H1 (cell line): ENCODE measurements at regions not wholly inside any gene's neighbourhood (a gene's known extent, or its start where the extent isn't known, plus 50 kb on each side); places are given as distances from the start of the nearest gene placed in this dataset.

Source experiments
- CTCF ChIA-PET: fragments of 300-600 bp; sonication (Branson Sonifier 250); formaldehyde crosslinking; loops from one replicate; lab custom pipeline; 2021; ENCODE audit not compliant: partially characterized antibody; lab: Charles Lee
- POLR2A ChIA-PET: fragments of 300-600 bp; sonication (Branson Sonifier 250); formaldehyde crosslinking; loops from one replicate; lab custom pipeline; 2021; ENCODE audit warnings: inconsistent platforms; ENCODE audit not compliant: partially characterized antibody; lab: Charles Lee
- DNase-seq, 2 experiments: peaks; one replicate each; pipeline versions ENCODE4 v3.0.0 to v3.0.0-alpha.2; 2010 to 2022; ENCODE audit warnings: low spot score in 2 of 2, low read depth in 1 of 2, mixed read lengths in 1 of 2
- FAIRE-seq: peaks from 2 replicates; lab custom pipeline; 2011; peaks lifted over from hg19 to GRCh38; lab: Jason Lieb, UNC
- H2AFZ ChIP-seq: 2 replicates; pipeline ENCODE4 v1.8.1; 2012; ENCODE audit warnings: low read length, inconsistent platforms
- H2AK5ac ChIP-seq: 2 replicates; pipeline ENCODE4 v1.6.1; 2013; ENCODE audit warnings: low read depth, low read length
- H2BK120ac ChIP-seq: replicated peaks from 2 replicates; pipeline ENCODE3; 2013; ENCODE audit warnings: low read depth, low read length, inconsistent platforms
- H2BK12ac ChIP-seq: 2 replicates; pipeline ENCODE4 v1.6.1; 2013; ENCODE audit warnings: low read depth, low read length
- H2BK15ac ChIP-seq: 2 replicates; pipeline ENCODE4 v1.6.1; 2013; ENCODE audit warnings: low read length
- H2BK20ac ChIP-seq: 2 replicates; pipeline ENCODE4 v1.6.1; 2013; ENCODE audit warnings: low read length
- H2BK5ac ChIP-seq: 2 replicates; pipeline ENCODE4 v1.6.1; 2013; ENCODE audit warnings: low read depth, low read length
- H3K14ac ChIP-seq: 2 replicates; pipeline ENCODE4 v1.6.1; 2013; ENCODE audit warnings: inconsistent platforms; ENCODE audit not compliant: insufficient read length
- H3K18ac ChIP-seq: 2 replicates; pipeline ENCODE4 v1.6.1; 2013; ENCODE audit warnings: low read length; ENCODE audit errors: extremely low read depth
- H3K23ac ChIP-seq: 2 replicates; pipeline ENCODE4 v1.6.1; 2013; ENCODE audit warnings: inconsistent platforms; ENCODE audit not compliant: insufficient read length
- H3K23me2 ChIP-seq: 2 replicates; pipeline ENCODE4 v1.6.1; 2013; ENCODE audit warnings: low read depth, low read length
- H3K27ac ChIP-seq: 2 replicates; pipeline ENCODE4 v1.6.1; 2011; ENCODE audit warnings: low read depth, low read length, inconsistent platforms
- H3K27me3 ChIP-seq, 4 experiments: replicated peaks in 1 of 4; 1 replicate in 1 of 4; 2 replicates in 3 of 4; pipeline versions ENCODE4 v1.6.1 to v1.8.1; 2011 to 2013; ENCODE audit warnings: low read length in 3 of 4, mild to moderate bottlenecking in 3 of 4, inconsistent platforms in 2 of 4, mixed read lengths in 2 of 4, moderate library complexity in 1 of 4; ENCODE audit not compliant: control insufficient read depth in 3 of 4, insufficient read depth in 3 of 4; ENCODE audit errors: extremely low read depth in 1 of 4
- H3K36me3 ChIP-seq, 4 experiments: 2 replicates each; pipeline versions ENCODE4 v1.6.1 to v1.8.1; 2011 to 2013; ENCODE audit warnings: mild to moderate bottlenecking in 4 of 4, low read length in 3 of 4, moderate library complexity in 2 of 4, control low read depth in 1 of 4, inconsistent platforms in 1 of 4; ENCODE audit not compliant: insufficient read depth in 4 of 4, control insufficient read depth in 2 of 4
- H3K4ac ChIP-seq: replicated peaks from 2 replicates; pipeline ENCODE3; 2013; ENCODE audit warnings: low read length, low read depth, mixed read lengths, inconsistent platforms; ENCODE audit not compliant: insufficient read length
- H3K4me1 ChIP-seq, 4 experiments: replicated peaks in 1 of 4; 1 replicate in 1 of 4; 2 replicates in 3 of 4; pipeline versions ENCODE4 v1.6.1 to v1.8.1; 2011 to 2013; ENCODE audit warnings: low read length in 3 of 4, inconsistent platforms in 2 of 4, mixed read lengths in 1 of 4; ENCODE audit not compliant: insufficient read depth in 4 of 4, control insufficient read depth in 3 of 4
- H3K4me2 ChIP-seq, 2 experiments: 2 replicates each; pipeline versions ENCODE4 v1.6.1 to v1.8.1; 2011 to 2013; ENCODE audit warnings: low read depth in 2 of 2, low read length in 2 of 2, control low read depth in 1 of 2, inconsistent platforms in 1 of 2, mild to moderate bottlenecking in 1 of 2; ENCODE audit not compliant: insufficient read depth in 1 of 2
- H3K4me3 ChIP-seq, 4 experiments: fragments of 200-600, 300-600 bp in 1 of 4; sonication (generic), shearing (Covaris generic), sonication (Bioruptor Twin) in 1 of 4; 2 replicates each; pipeline versions ENCODE4 v1.5.1 to v1.8.1; 2011 to 2016; ENCODE audit warnings: low read length in 4 of 4, low read depth in 3 of 4, control low read depth in 2 of 4, inconsistent platforms in 2 of 4, mild to moderate bottlenecking in 2 of 4, mixed read lengths in 1 of 4, moderate library complexity in 1 of 4; ENCODE audit not compliant: insufficient read depth in 2 of 4; ENCODE audit errors: extremely low read depth in 1 of 4
- H3K56ac ChIP-seq: replicated peaks from 2 replicates; pipeline ENCODE3; 2013; ENCODE audit warnings: low read depth, mild to moderate bottlenecking, mixed read lengths, low read length, inconsistent platforms; ENCODE audit not compliant: insufficient read length
- H3K79me1 ChIP-seq: 2 replicates; pipeline ENCODE4 v1.6.1; 2013; ENCODE audit warnings: low read depth, low read length, control low read depth
- H3K79me2 ChIP-seq, 2 experiments: 2 replicates each; pipeline versions ENCODE4 v1.6.1 to v1.8.1; 2012 to 2013; ENCODE audit warnings: low read length in 2 of 2, mild to moderate bottlenecking in 2 of 2, inconsistent platforms in 1 of 2; ENCODE audit not compliant: insufficient read depth in 2 of 2, control insufficient read depth in 1 of 2
- H3K9ac ChIP-seq, 4 experiments: replicated peaks in 1 of 4; 1 replicate in 1 of 4; 2 replicates in 3 of 4; pipeline versions ENCODE4 v1.6.1 to v1.8.1; 2011 to 2013; ENCODE audit warnings: low read depth in 3 of 4, low read length in 3 of 4, control low read depth in 2 of 4, mild to moderate bottlenecking in 2 of 4, moderate library complexity in 2 of 4, inconsistent platforms in 1 of 4; ENCODE audit errors: extremely low read depth in 1 of 4
- H3K9me3 ChIP-seq, 2 experiments: 2 replicates each; pipeline versions ENCODE4 v1.6.1 to v1.8.1; 2012 to 2013; ENCODE audit warnings: mild to moderate bottlenecking in 2 of 2, moderate library complexity in 2 of 2, control low read depth in 1 of 2, inconsistent platforms in 1 of 2, low read depth in 1 of 2, low read length in 1 of 2, mixed read lengths in 1 of 2; ENCODE audit not compliant: insufficient read depth in 2 of 2
- H4K20me1 ChIP-seq, 2 experiments: replicated peaks in 1 of 2; 2 replicates each; pipeline versions ENCODE3 to v1.8.1; 2011 to 2013; ENCODE audit warnings: inconsistent platforms in 2 of 2, low read length in 2 of 2, mild to moderate bottlenecking in 1 of 2; ENCODE audit not compliant: insufficient read depth in 2 of 2, control insufficient read depth in 1 of 2
- H4K5ac ChIP-seq: 2 replicates; pipeline ENCODE4 v1.6.1; 2013; ENCODE audit warnings: low read length, low read depth, mixed read lengths, inconsistent platforms; ENCODE audit not compliant: insufficient read length
- H4K8ac ChIP-seq: 2 replicates; pipeline ENCODE4 v1.8.0; 2013; ENCODE audit warnings: mild to moderate bottlenecking, moderate library complexity, low read length, inconsistent platforms; ENCODE audit not compliant: insufficient read depth; ENCODE audit errors: extremely low read depth
- H4K91ac ChIP-seq: replicated peaks from 2 replicates; pipeline ENCODE3; 2013; ENCODE audit warnings: low read length, mixed read lengths, inconsistent platforms; ENCODE audit not compliant: insufficient read length
- BACH1 ChIP-seq: IDR thresholded peaks from 2 replicates; pipeline ENCODE4 v1.6.1; 2012; ENCODE audit warnings: low read length, improper control_type of control experiment
- BCL11A ChIP-seq, 2 experiments: IDR thresholded peaks; one replicate each; pipeline ENCODE4 v1.6.1; 2011; ENCODE audit warnings: low read depth in 2 of 2, low read length in 2 of 2, mild to moderate bottlenecking in 2 of 2
- CEBPB ChIP-seq: IDR thresholded peaks from 2 replicates; pipeline ENCODE4 v1.6.1; 2012; ENCODE audit warnings: low read depth, low read length
- CHD1 ChIP-seq: IDR thresholded peaks from 2 replicates; pipeline ENCODE4 v1.6.1; 2012; ENCODE audit warnings: low read depth, low read length, improper control_type of control experiment
- EP300 ChIP-seq, 2 experiments: IDR thresholded peaks; 1 replicate in 1 of 2; 2 replicates in 1 of 2; pipeline ENCODE4 v1.6.1; 2011 to 2012; ENCODE audit warnings: low read depth in 2 of 2, low read length in 2 of 2, mild to moderate bottlenecking in 2 of 2, borderline replicate concordance in 1 of 2, inconsistent platforms in 1 of 2, moderate library complexity in 1 of 2
- EZH2 ChIP-seq: fragments of 200-600 bp; sonication (generic); IDR thresholded peaks from 2 replicates; pipeline ENCODE4 v1.7.1; 2012; ENCODE audit warnings: low read depth, mild to moderate bottlenecking, moderate library complexity, low read length, inconsistent platforms; ENCODE audit not compliant: severe bottlenecking
- KDM4A ChIP-seq: IDR thresholded peaks from one replicate; pipeline ENCODE4 v1.7.1; 2012; ENCODE audit warnings: low read depth, mild to moderate bottlenecking, moderate library complexity, low read length, inconsistent platforms; ENCODE audit not compliant: severe bottlenecking
- MAFK ChIP-seq: IDR thresholded peaks from 2 replicates; pipeline ENCODE4 v1.6.1; 2012; ENCODE audit warnings: low read depth, mild to moderate bottlenecking, improper control_type of control experiment, low read length
- MAX ChIP-seq: IDR thresholded peaks from 2 replicates; pipeline ENCODE4 v1.6.1; 2012; ENCODE audit warnings: inconsistent platforms
- NANOG ChIP-seq: IDR thresholded peaks from 2 replicates; pipeline ENCODE4 v1.6.1; 2011; ENCODE audit warnings: low read length, low read depth, mild to moderate bottlenecking, inconsistent platforms; ENCODE audit not compliant: insufficient read depth, poor library complexity, severe bottlenecking
- POLR2AphosphoS5 ChIP-seq: IDR thresholded peaks from 2 replicates; pipeline ENCODE4 v1.6.1; 2011; ENCODE audit warnings: low read depth, low read length
- SP2 ChIP-seq: IDR thresholded peaks from 2 replicates; pipeline ENCODE4 v1.6.1; 2012; ENCODE audit warnings: mild to moderate bottlenecking, low read length, inconsistent platforms
- TBP ChIP-seq: IDR thresholded peaks from 2 replicates; pipeline ENCODE4 v1.6.1; 2011; ENCODE audit warnings: low read depth, low read length, improper control_type of control experiment
- ZNF274 ChIP-seq: IDR thresholded peaks from 2 replicates; pipeline ENCODE4 v1.7.0; 2012; ENCODE audit warnings: low read length, borderline replicate concordance; ENCODE audit errors: extremely low read depth
- WGBS, 2 experiments: shearing (Covaris generic) in 1 of 2; methylation state at CpG; one replicate each; pipeline versions ENCODE4 v1.1.6 to v1.1.7; 2013 to 2015; ENCODE audit warnings: low lambda C conversion rate in 2 of 2, mixed read lengths in 2 of 2, inconsistent platforms in 1 of 2, low coverage in 1 of 2, missing lambda C conversion rate in 1 of 2; ENCODE audit not compliant: insufficient replicate concordance in 2 of 2, insufficient coverage in 1 of 2, insufficient read length in 1 of 2; ENCODE audit errors: extremely low coverage in 1 of 2, missing lambda C conversion rate in 1 of 2; 5-methylcytosine and 5-hydroxymethylcytosine counted together

GRCh38 chr1:94302497-94302896 lies 65.1 kb upstream of the ARHGAP29 start:
- WGBS, 2 experiments: 94% methylated on average over 6 of the region's 6 CpGs; no CpG with 5 or more reads in 1 of the 2 experiments
- H3K79me1 ChIP-seq: no peaks in the 10 kb centered on the region
- POLR2A ChIA-PET: no interaction called here
- no peak for TF ChIP-seq KDM4A
- TF ChIP-seq EZH2: no peak
- TF ChIP-seq POLR2AphosphoS5: no peak
- no peak for TF ChIP-seq TBP
- no peak for TF ChIP-seq CHD1
- no peak for TF ChIP-seq MAX
- no peak for TF ChIP-seq BACH1
- TF ChIP-seq CEBPB: no peak
- no peak for TF ChIP-seq ZNF274
- TF ChIP-seq SP2: no peak
- no peak for TF ChIP-seq BCL11A (IDR thresholded peaks at IDR 0.05; ENCODE audit: low read depth in 2 of 2, low read length in 2 of 2)
- no peak for TF ChIP-seq MAFK
- TF ChIP-seq NANOG: no peak
- TF ChIP-seq EP300 (IDR thresholded peaks at IDR 0.05; ENCODE audit: borderline replicate concordance in 1 of 2, low read depth in 2 of 2, low read length in 2 of 2): no peak
- TF ChIP-seq, all 59 proteins: peak for 0
- Histone ChIP-seq H3K18ac (no peak overlapping the region), H3K4me3 (no peak overlapping the region), H3K14ac (no peak overlapping the region), H2BK15ac (no peak overlapping the region), H3K79me2 (no peaks in the 10 kb centered on the region), H3K9me3 (no peaks in the 10 kb centered on the region), H2BK20ac (no peak overlapping the region), H4K5ac (no peak overlapping the region), H4K20me1 (no peaks in the 10 kb centered on the region), H4K8ac (no peak overlapping the region; the same call in 1 of the 2 replicates), H3K23me2 (no peaks in the 10 kb centered on the region), H3K23ac (no peak overlapping the region), H3K36me3 (no peaks in the 10 kb centered on the region), H3K27ac (no peak overlapping the region), H3K4me1 (peaks cover 0 to 8% (median under 1%) of the 10 kb centered on the region in 4 experiments; a peak in 1 of 7 replicates), H2BK120ac (no peak overlapping the region), H3K4me2 (no peak overlapping the region), H3K27me3 (no peaks in the 10 kb centered on the region), H2AFZ (no peak overlapping the region), H4K91ac (no peak overlapping the region), H2BK5ac (no peak overlapping the region), H3K4ac (no peak overlapping the region), H3K9ac (no peak overlapping the region), H2AK5ac (0 out of 2 replicates have a peak overlapping the region, but pooled peaks have one; percentile 5), H3K56ac (no peak overlapping the region), H2BK12ac (no peak overlapping the region)
- CTCF ChIA-PET: interaction anchor here (1.1 to 1.7 kb wide), 2 partner anchors 27 to 33 kb away, joined by 6 to 8 read pairs; no protein-coding TSS in a partner anchor
- FAIRE-seq: no peak
- no peak for DNase-seq
